Skeletal muscle tissue (tissue), 3 donors: ENCODE measurements at regions not wholly inside any gene's neighbourhood (a gene's known extent, or its start where the extent isn't known, plus 50 kb on each side); places are given as distances from the start of the nearest gene placed in this dataset.

ENCODE experiments used
- H3K27ac ChIP-seq: one replicate; pipeline ENCODE4 v1.7.0; 2013; ENCODE audit warnings: mild to moderate bottlenecking, low read depth, low read length, inconsistent platforms
- H3K27me3 ChIP-seq, 3 donors: one replicate each; pipeline ENCODE4 v1.7.0; 2013; ENCODE audit warnings: low read length in 3 of 3; ENCODE audit not compliant: control insufficient read depth in 3 of 3, insufficient read depth in 3 of 3
- H3K36me3 ChIP-seq, 3 donors: one replicate each; pipeline ENCODE4 v1.7.0; 2013; ENCODE audit warnings: low read length in 3 of 3; ENCODE audit not compliant: control insufficient read depth in 3 of 3, insufficient read depth in 3 of 3
- H3K4me1 ChIP-seq, 3 donors: one replicate each; pipeline ENCODE4 v1.7.0; 2013; ENCODE audit warnings: low read length in 3 of 3, mild to moderate bottlenecking in 3 of 3; ENCODE audit not compliant: control insufficient read depth in 3 of 3, insufficient read depth in 3 of 3
- H3K4me3 ChIP-seq, 3 donors: one replicate each; pipeline ENCODE4 v1.7.0; 2013; ENCODE audit warnings: low read length in 3 of 3
- H3K9ac ChIP-seq, 3 donors: one replicate each; pipeline ENCODE4 v1.7.0; 2013; ENCODE audit warnings: low read length in 3 of 3, mild to moderate bottlenecking in 3 of 3, moderate library complexity in 2 of 3, low read depth in 1 of 3
- H3K9me3 ChIP-seq, 3 donors: one replicate each; pipeline ENCODE4 v1.7.0; 2013; ENCODE audit warnings: low read length in 3 of 3; ENCODE audit not compliant: control insufficient read depth in 3 of 3
- donor health status: Osteomylitis.

- no peaks in the 10 kb centered on the region for H3K27me3 ChIP-seq
These were observed 323.2 kb downstream of the CYP26B1 start for GRCh38 chr2:71824436-71824835.

GRCh38 chr2:71823526-71823925 is 324.1 kb downstream of the CYP26B1 start:
- H3K4me1 ChIP-seq: no peaks in the 10 kb centered on the region
- H3K27me3 ChIP-seq: no peaks in the 10 kb centered on the region
- H3K27ac ChIP-seq: no peak overlapping the region
- H3K36me3 ChIP-seq: no peaks in the 10 kb centered on the region
- no peak overlapping the region for H3K9ac ChIP-seq
- H3K4me3 ChIP-seq: no peak overlapping the region
- H3K9me3 ChIP-seq: no peaks in the 10 kb centered on the region

More at GRCh38 chr2:71824436-71824835, 323.2 kb downstream of the CYP26B1 start:
- no peaks in the 10 kb centered on the region for H3K36me3 ChIP-seq
- H3K4me3 ChIP-seq: no peak overlapping the region
- no peaks in the 10 kb centered on the region for H3K4me1 ChIP-seq
- no peak overlapping the region for H3K27ac ChIP-seq
- H3K9ac ChIP-seq: no peak overlapping the region
- no peaks in the 10 kb centered on the region for H3K9me3 ChIP-seq

GRCh38 chr2:71822463-71822862 is 325.2 kb downstream of the CYP26B1 start:
- no peak overlapping the region for H3K27ac ChIP-seq
- H3K9ac ChIP-seq: no peak overlapping the region
- H3K27me3 ChIP-seq: no peaks in the 10 kb centered on the region
- H3K9me3 ChIP-seq: no peaks in the 10 kb centered on the region
- no peaks in the 10 kb centered on the region for H3K4me1 ChIP-seq
- no peaks in the 10 kb centered on the region for H3K36me3 ChIP-seq
- no peak overlapping the region for H3K4me3 ChIP-seq

GRCh38 chr2:71821856-71822255 is 325.8 kb downstream of the CYP26B1 start:
- Histone ChIP-seq H3K9ac (no peak overlapping the region), H3K36me3 (no peaks in the 10 kb centered on the region), H3K4me3 (no peak overlapping the region), H3K4me1 (no peaks in the 10 kb centered on the region), H3K27ac (no peak overlapping the region), H3K9me3 (no peaks in the 10 kb centered on the region), H3K27me3 (no peaks in the 10 kb centered on the region)

GRCh38 chr2:71816815-71817214 is 330.8 kb downstream of the CYP26B1 start:
- Histone ChIP-seq H3K4me1 (peaks cover 0 to 6% (median 0%) of the 10 kb centered on the region in 3 donors), H3K9me3 (no peaks in the 10 kb centered on the region), H3K9ac (no peak overlapping the region), H3K36me3 (no peaks in the 10 kb centered on the region), H3K27ac (no peak overlapping the region), H3K4me3 (no peak overlapping the region), H3K27me3 (peaks cover 0 to 3% (median 0%) of the 10 kb centered on the region in 3 donors)

- no peak overlapping the region for H3K9ac ChIP-seq
- no peaks in the 10 kb centered on the region for H3K9me3 ChIP-seq
- no peak overlapping the region for H3K27ac ChIP-seq
- peaks cover 0 to 6% (median 0%) of the 10 kb centered on the region in 3 donors for H3K4me1 ChIP-seq
- H3K4me3 ChIP-seq: no peak overlapping the region
- H3K36me3 ChIP-seq: no peaks in the 10 kb centered on the region
- peaks cover 0 to 3% (median 0%) of the 10 kb centered on the region in 3 donors for H3K27me3 ChIP-seq
These were observed 331.8 kb downstream of the CYP26B1 start for GRCh38 chr2:71815701-71816474.

- Histone ChIP-seq H3K36me3 (no peaks in the 10 kb centered on the region), H3K9ac (no peak overlapping the region), H3K27ac (no peak overlapping the region), H3K9me3 (no peaks in the 10 kb centered on the region), H3K4me3 (no peak overlapping the region), H3K27me3 (peaks cover 0 to 3% (median 0%) of the 10 kb centered on the region in 3 donors), H3K4me1 (peaks cover 0 to 6% (median 0%) of the 10 kb centered on the region in 3 donors)
These were observed 332.8 kb downstream of the CYP26B1 start for GRCh38 chr2:71814885-71815284.

GRCh38 chr2:71813807-71814470 is 333.7 kb downstream of the CYP26B1 start:
- Histone ChIP-seq H3K4me1 (peaks cover 0 to 7% (median 0%) of the 10 kb centered on the region in 3 donors), H3K9ac (no peak overlapping the region), H3K36me3 (no peaks in the 10 kb centered on the region), H3K4me3 (no peak overlapping the region), H3K27me3 (peaks cover 0 to 3% (median 0%) of the 10 kb centered on the region in 3 donors), H3K27ac (no peak overlapping the region), H3K9me3 (no peaks in the 10 kb centered on the region)

GRCh38 chr2:71813315-71813714 is 334.3 kb downstream of the CYP26B1 start:
- Histone ChIP-seq H3K27ac (no peak overlapping the region), H3K9me3 (no peaks in the 10 kb centered on the region), H3K4me3 (no peak overlapping the region), H3K27me3 (peaks cover 0 to 3% (median 0%) of the 10 kb centered on the region in 3 donors), H3K36me3 (no peaks in the 10 kb centered on the region), H3K4me1 (peaks cover 4 to 13% (median 5%) of the 10 kb centered on the region in 3 donors), H3K9ac (no peak overlapping the region)

GRCh38 chr2:71812736-71813135 is 334.9 kb downstream of the CYP26B1 start:
- Histone ChIP-seq H3K4me3 (no peak overlapping the region), H3K4me1 (peaks cover 7 to 15% (median 9%) of the 10 kb centered on the region in 3 donors), H3K9ac (no peak overlapping the region), H3K9me3 (no peaks in the 10 kb centered on the region), H3K27me3 (peaks cover 0 to 3% (median 0%) of the 10 kb centered on the region in 3 donors), H3K27ac (no peak overlapping the region), H3K36me3 (no peaks in the 10 kb centered on the region)
